ENCODE measurements at regions not wholly inside any gene's neighbourhood (a gene's known extent, or its start where the extent isn't known, plus 50 kb on each side); places are given as distances from the start of the nearest gene placed in this dataset.
A peak's percentile ranks its signal among the peaks of the same experiment; 100 is the strongest.
"Not testable (repeated sequence)": the region's sequence is repeated elsewhere in the genome, so short reads cannot be mapped to it uniquely, and the experiment has no call there.

DNA sequence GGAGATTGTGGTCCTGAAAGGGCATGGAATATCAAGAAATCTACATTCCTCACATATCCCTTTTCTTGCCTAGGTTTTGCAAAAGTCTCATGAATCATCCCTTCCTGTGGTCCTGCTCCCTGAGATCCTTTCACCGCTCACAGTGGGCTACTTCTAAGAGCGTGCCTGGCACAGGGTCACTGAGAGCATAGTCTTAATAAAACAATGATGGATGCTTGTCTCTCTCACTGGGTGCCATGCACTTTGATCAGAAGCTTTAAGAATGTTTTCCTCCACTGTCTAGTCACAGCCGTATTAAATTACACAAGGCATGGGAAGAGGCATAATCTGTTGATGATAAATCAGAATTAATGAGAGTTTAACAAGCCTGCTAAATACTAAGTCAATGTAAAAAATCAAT, 269.7 kb upstream of the ATP10A start:
- no peak for ATAC-seq
- no peaks in the 10 kb centered on the region for H3K36me3 Mint-ChIP-seq
- H3K9me3 Mint-ChIP-seq = no peaks in the 10 kb centered on the region
- DNase-seq (ENCODE audit: low spot score in 2 of 2) = no peak
- no peak overlapping the region for H3K27ac Mint-ChIP-seq

DNA sequence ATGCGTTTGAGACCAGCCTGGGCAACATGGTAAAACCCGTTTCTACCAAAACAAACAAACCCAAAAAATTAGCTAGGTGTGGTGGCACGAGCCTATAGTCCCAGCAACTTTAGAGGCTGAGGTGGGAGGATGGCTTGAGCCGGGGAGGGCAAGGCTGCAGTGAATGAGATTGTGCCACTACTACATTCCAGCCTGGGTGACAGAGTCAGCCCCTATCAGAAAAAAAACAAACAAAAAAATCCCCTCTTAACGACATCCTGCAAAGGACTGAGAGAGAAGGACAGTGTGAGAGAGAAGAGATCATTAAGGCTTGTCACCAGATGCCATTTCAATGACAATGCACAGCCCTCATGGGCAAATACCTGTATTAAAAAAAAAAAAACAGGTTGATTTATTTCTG, 266.7 kb upstream of the ATP10A start:
- DNase-seq (ENCODE audit: low spot score in 2 of 2) (no peak), ATAC-seq (no peak)
- H3K27ac Mint-ChIP-seq = no peak overlapping the region
- H3K9me3 Mint-ChIP-seq = no peaks in the 10 kb centered on the region
- H3K36me3 Mint-ChIP-seq = no peaks in the 10 kb centered on the region

DNA sequence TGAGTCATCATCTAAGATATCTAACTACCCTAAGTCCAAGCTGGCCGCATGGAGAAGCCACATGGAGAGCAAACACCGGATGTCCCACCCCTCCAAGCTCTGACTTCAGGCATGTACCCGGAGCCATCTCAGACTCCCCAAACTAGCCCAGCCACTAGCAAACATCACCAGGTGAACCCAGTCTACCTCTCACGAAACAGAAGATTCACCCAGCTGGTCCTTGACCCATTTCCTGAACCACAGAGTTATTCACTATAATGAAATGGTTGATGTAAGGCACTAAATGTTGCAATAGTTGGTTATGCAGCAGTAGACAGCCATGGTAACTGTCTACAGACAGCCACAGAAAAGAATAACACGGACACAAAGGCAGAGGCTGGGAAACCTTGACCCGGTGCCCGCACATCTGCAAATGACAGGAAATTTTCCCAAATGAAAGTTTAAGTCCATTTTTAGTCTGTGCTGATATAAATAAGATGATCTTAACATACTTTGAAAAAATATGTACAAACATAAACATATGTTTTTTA, 265.5 kb upstream of the ATP10A start:
- ATAC-seq (no peak), DNase-seq (ENCODE audit: low spot score in 2 of 2) (no peak)
- Mint-ChIP-seq H3K9me3 (no peaks in the 10 kb centered on the region), H3K27ac (no peak overlapping the region), H3K36me3 (no peaks in the 10 kb centered on the region)

DNA sequence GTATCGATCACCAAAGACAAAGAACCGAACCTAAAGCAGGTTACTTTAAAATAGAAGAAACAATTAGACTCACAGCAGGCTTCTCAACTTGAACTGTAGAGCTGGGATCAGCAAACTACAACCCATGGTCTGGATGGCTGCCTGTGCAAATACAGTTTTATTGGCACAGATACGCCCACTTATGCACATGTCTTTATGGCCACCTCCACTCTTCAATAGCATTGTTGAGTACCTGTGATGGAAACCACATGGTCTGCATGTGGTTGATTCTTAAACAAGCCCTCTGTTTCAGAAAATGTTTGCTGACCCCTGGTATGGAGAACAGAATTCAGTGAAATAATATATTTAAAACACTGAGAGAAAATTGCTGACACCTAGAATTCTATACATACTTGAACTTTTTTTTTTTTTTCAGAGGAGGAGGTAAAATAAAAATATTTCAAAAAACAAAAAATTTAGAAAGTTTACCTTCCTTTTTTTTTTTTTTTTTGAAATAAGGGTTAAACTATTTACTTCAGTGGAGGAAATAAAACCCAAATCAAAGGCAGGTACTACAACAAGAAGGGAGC, 263.8 kb upstream of the ATP10A start:
- Mint-ChIP-seq H3K9me3 (no peaks in the 10 kb centered on the region), H3K36me3 (no peaks in the 10 kb centered on the region), H3K27ac (no peak overlapping the region)
- no peak for DNase-seq (ENCODE audit: low spot score in 2 of 2)
- ATAC-seq = no peak

DNA sequence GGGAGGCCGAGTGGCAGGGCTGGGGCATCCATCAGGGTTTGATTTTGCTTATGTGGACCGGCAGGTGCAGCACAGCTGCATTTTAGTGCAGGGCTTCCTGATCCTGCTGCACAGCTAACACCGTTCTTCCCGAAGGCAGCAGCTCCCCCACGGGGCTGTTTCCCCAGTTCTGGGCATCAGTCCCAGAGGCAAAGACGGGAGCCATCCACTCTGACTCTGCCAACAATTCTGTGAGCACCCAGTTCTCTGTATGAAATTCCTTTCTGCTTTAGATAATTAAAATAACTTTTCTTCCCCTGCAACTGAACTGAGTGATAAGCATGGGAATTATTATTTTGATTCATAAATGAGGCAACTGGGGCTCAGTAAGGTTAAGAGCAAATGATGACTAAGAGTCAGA, 262.9 kb upstream of the ATP10A start:
- Mint-ChIP-seq H3K9me3 (no peaks in the 10 kb centered on the region), H3K36me3 (no peaks in the 10 kb centered on the region), H3K27ac (no peak overlapping the region)
- no peak for DNase-seq (ENCODE audit: low spot score in 2 of 2)
- ATAC-seq = no peak

DNA sequence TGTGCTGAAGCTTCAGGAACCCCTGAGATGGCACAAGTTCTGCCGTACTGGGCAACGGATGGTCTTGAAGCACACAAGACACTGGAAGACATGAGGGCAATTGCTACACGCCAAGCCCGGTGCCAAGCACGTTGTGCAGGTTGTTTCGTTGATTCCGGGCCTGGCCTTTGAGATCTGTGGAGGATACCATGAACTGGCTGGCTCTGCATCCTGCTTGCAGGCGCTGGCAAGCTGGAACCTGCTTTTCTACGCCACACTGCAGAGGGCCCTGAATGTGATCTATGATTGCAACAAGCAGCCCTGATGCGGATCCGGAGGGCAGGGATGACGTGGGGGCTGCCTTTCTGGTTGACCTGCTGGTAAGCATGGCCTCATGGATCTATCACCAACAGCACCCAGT, 262.5 kb upstream of the ATP10A start:
- H3K36me3 Mint-ChIP-seq = no peaks in the 10 kb centered on the region
- no peak for ATAC-seq
- H3K27ac Mint-ChIP-seq = no peak overlapping the region
- no peaks in the 10 kb centered on the region for H3K9me3 Mint-ChIP-seq
- no peak for DNase-seq (ENCODE audit: low spot score in 2 of 2)

DNA sequence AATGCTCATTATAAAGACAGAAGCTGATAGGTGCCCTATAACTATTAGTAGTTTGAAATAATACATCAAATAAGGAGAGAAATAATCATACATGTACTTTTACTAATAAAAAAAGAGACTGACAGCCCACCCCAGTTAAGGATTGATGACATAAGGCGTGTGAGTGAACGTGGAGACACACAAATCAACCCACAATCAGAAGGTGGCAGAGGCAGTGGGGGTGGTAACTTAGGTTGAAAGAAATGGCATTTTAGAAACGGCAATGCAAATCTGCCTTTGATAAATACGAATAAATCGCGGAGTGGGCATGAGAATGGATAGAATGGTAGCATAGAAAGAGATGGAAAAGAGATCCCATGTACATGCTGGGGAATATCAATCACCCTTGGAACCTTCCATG, 256.2 kb upstream of the ATP10A start:
- Mint-ChIP-seq H3K27ac (peak overlapping the region in 1 of 2 donors; percentile 11), H3K36me3 (no peaks in the 10 kb centered on the region), H3K9me3 (no peaks in the 10 kb centered on the region)
- no peak for ATAC-seq
- no peak for DNase-seq (ENCODE audit: low spot score in 2 of 2)

DNA sequence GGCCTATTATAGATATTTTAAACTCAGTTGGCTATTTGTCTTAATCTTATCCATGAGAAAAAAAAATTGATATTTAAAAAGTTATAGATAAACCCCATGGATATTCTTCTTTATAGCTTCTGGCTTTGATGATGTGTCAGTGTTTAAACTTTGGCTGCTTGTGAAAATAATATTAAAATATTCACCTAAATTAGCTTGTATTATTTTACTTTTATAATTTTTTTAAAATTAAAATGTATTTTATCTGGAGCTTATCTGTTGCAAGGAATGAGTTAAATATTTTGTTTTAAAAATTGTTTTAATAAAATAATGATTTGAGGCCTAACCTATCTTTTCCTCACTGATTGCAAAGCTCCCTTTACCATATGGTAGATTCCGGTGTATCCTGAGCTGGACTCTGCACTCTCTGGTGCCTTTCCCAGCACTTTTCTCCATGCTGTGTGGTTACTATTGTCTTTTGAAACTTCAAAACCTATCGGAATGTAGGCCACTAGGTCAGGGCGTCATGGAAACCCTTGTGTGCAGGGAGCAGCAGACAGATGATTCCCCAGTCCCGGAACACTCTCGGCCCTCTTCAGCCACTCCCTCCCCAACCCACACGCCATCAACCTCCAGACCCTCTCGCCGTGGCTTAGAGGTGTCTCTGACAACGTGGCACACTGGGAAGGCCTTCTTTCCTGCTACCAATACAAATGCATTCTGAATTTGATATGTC, 252.3 kb upstream of the ATP10A start:
- ATAC-seq = no peak
- no peaks in the 10 kb centered on the region for H3K9me3 Mint-ChIP-seq
- no peaks in the 10 kb centered on the region for H3K36me3 Mint-ChIP-seq
- no peak for DNase-seq (ENCODE audit: low spot score in 2 of 2)
- H3K27ac Mint-ChIP-seq = no peak overlapping the region

DNA sequence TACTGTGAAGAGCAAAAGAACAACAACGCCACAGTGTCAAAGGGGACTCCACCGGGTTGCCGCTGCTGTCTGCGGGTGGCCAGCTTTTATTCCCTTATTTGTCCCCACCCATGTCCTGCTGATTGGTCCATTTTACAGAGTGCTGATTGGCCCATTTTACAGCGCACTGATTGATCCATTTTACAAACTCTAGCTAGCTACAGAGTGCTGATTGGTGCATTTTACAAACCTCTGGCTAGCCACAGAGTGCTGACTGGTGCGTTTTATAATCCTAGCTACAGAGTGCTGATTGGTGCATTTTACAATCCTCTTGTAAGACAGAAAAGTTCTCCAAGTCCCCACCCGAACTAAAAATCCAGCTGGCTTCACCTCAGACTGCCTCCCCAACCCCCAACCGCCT, 251.0 kb upstream of the ATP10A start:
- not testable (repeated sequence) for H3K36me3 Mint-ChIP-seq; DNase-seq (ENCODE audit: low spot score in 2 of 2); H3K9me3 Mint-ChIP-seq; ATAC-seq; H3K27ac Mint-ChIP-seq

DNA sequence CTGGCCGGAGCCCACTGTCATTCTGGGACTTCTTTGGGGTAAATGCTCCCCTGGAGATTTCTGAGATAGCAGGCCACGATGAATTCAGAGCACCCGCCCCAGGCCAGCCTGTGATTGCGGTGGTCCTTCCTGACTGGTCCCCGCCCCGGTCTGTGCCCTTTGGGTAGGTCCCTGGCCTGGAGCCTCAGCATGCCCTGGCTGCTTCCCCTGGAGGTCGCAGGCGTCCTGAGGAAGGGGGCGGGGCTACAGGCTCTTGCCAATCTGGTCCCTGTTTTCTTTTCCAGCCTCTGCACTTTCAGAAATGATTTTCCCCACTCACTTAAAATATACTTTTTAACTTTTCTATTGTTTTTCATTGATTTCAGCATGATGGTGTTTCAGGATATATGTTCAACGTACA, 250.2 kb upstream of the ATP10A start:
- H3K9me3 Mint-ChIP-seq = no peaks in the 10 kb centered on the region
- H3K36me3 Mint-ChIP-seq = no peaks in the 10 kb centered on the region
- ATAC-seq (no peak), DNase-seq (ENCODE audit: low spot score in 2 of 2) (no peak)
- H3K27ac Mint-ChIP-seq = no peak overlapping the region

DNA sequence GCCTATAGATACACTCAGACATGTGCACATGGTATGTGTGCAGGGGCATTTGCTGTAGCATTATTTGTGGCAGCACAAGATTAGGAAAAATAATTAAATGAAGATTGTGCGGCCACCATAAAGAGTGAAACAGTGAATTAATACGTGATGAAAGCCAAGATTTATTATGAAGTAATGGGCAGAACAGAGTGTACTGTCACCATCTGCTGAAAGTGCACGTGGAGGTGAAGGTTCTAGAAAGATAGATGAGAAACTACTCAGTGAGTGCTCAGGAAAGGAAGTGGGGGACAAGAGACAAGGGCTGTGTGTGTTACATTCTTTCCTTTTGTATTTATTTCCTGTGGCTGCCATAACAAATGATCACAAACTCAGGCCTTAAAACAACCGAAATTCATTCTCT, 246.1 kb upstream of the ATP10A start:
- DNase-seq (ENCODE audit: low spot score in 2 of 2) = no peak
- Mint-ChIP-seq H3K36me3 (no peaks in the 10 kb centered on the region), H3K27ac (no peak overlapping the region), H3K9me3 (peaks cover 3 to 5% of the 10 kb centered on the region in 2 donors)
- ATAC-seq = no peak

DNA sequence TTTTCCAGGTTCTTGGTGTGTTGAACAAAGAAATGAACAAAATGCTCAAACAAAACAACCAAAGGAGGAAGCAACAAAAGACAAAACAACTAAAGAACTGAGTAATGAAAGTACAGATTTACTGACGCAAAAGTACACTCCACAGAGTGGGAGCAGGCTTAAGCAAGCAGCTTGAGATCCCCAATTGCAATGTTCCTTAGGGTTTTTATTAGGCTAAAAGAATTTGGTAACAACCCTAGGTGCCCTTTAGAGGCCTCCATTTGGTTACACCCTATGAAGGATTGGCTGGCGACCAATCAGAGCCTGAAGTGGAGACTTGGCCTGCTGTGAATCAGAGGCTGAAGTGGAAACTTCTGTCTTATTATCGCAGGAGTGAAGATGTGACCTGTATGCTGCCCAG, 243.4 kb upstream of the ATP10A start:
- no peak for ATAC-seq
- H3K27ac Mint-ChIP-seq = no peak overlapping the region

DNA sequence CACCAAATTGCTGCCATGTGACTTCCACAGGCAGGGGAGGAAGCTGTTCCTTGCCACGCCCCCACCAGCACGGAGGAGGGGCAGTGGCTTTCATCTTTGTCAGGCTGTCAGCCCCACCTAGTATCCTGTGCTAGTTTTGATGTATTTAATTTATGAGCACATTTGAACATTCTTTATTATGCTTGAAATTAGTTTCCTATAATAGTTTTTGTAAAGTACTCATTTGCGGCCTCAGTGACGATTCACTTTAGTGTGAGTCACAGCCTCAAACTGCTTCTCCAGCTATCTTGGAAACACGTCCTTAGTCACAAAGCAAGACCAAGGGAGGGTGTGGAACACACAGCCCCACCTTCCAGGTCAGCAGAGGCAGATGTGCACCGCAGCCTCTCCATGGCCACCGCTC, 239.9 kb upstream of the ATP10A start:
- Mint-ChIP-seq H3K27ac (no peak overlapping the region), H3K9me3 (peaks cover 3 to 5% of the 10 kb centered on the region in 2 donors), H3K36me3 (no peaks in the 10 kb centered on the region)
- DNase-seq (ENCODE audit: low spot score in 2 of 2) = no peak
- ATAC-seq = no peak

More for the DNA sequence above, 243.4 kb upstream of the ATP10A start:
- DNase-seq (ENCODE audit: low spot score in 2 of 2) = no peak
- peaks cover 3 to 5% of the 10 kb centered on the region in 2 donors for H3K9me3 Mint-ChIP-seq
- H3K36me3 Mint-ChIP-seq = no peaks in the 10 kb centered on the region

DNA sequence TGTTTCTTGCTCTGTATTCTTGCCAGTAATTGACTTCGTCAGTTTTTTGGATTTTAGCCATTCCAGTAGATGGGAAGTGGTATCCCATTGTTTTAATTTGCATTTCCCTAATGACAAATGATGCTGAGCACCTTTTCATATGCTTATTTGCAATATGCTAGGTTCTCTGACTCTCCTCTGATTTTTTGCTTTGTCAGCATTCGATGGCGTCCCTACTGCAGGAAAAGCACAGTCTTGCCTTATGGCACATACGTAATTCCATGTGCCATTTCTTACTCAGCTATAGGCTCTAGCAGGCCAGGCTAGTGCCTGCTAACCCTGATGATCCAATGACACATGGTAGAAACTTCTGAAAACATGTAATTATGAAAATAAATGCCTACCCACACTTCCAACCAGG, 239.2 kb upstream of the ATP10A start:
- Mint-ChIP-seq H3K36me3 (no peaks in the 10 kb centered on the region), H3K27ac (no peak overlapping the region), H3K9me3 (peaks cover 3 to 5% of the 10 kb centered on the region in 2 donors)
- no peak for ATAC-seq
- no peak for DNase-seq (ENCODE audit: low spot score in 2 of 2)

DNA sequence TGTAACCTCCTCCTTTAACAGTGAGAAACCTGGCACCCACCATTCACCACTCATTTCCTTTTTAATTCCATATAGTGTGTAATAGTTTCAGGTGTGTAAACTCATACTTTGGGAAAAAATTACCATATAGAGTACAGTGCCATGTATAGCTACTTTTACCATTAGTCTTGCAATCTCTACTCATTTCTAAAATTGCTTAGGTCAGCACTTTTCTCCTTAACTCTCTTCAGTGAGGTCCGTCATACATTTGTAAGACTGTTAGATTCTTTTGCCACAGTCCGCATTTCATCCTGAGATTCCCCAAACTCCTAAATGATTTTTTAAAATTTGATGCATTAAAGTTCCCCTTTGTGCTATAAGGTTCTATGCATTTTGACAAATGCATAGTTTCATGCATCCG, 238.3 kb upstream of the ATP10A start:
- Mint-ChIP-seq H3K27ac (no peak overlapping the region), H3K36me3 (no peaks in the 10 kb centered on the region), H3K9me3 (peaks cover 3 to 5% of the 10 kb centered on the region in 2 donors)
- DNase-seq (ENCODE audit: low spot score in 2 of 2) (no peak), ATAC-seq (no peak)

DNA sequence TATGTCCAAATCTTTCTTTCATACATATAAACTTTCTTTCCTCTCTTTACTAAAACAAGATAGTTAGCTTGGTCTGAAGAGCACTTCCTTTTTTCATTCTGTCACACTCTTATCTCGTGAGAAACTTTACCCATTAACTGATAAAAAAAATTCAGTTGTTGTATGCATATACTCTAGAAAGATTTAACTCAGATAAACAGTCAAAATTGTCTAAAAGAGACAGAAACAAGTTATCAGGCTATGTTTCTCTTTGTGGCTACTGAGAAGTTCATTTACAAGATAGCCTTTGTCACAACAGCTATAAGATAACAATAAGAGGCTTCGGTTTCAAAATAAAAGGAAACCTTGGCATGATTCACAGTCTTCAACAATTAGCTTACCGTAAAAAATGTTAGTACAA, 235.7 kb upstream of the ATP10A start:
- Mint-ChIP-seq H3K36me3 (no peaks in the 10 kb centered on the region), H3K27ac (no peak overlapping the region), H3K9me3 (no peaks in the 10 kb centered on the region)
- ATAC-seq (no peak), DNase-seq (ENCODE audit: low spot score in 2 of 2) (no peak)

DNA sequence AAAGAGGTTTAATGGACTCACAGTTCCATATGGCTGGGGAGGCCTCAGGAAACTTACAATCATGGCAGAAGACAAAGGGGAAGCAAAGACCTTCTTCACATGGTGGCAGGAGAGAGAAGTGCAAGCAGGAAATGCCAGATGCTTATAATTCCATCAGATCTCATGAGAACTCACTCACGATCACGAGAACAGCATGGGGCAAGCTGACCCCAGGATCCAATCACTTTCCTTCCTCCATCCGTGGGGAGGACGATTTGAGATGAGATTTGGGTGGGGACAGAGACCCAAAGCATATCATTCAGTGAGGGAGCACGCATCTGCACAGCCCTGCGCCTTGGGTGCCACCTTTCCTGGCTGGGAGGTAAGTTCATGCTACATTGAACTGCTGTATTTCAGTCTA, 234.1 kb upstream of the ATP10A start:
- no peak for DNase-seq (ENCODE audit: low spot score in 2 of 2)

DNA sequence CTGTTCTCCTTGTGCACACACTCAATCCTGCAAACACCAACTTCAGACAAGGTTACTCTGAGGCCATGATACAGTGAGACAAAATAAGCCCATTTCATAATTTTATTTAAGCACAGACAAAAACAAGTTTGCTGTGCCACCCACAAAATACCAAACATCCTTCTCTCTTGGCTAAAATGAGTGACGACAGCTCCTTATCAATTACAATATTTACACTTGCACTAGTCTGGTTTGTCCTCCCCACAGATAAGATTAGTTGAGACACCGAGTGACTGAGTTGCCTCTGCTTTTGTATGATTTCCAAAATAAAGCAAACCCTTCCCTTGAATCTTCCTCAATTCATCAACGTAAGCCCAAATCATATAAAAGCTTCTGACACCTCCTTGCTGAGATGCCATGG, 233.5 kb upstream of the ATP10A start:
- Mint-ChIP-seq H3K27ac (no peak overlapping the region), H3K36me3 (no peaks in the 10 kb centered on the region), H3K9me3 (no peaks in the 10 kb centered on the region)

More for the DNA sequence above, 234.1 kb upstream of the ATP10A start:
- ATAC-seq = no peak
- Mint-ChIP-seq H3K36me3 (no peaks in the 10 kb centered on the region), H3K9me3 (no peaks in the 10 kb centered on the region), H3K27ac (no peak overlapping the region)

More for the DNA sequence above, 233.5 kb upstream of the ATP10A start:
- ATAC-seq (no peak), DNase-seq (ENCODE audit: low spot score in 2 of 2) (no peak)

Data from activated naive CD4-positive, alpha-beta T cell treated with anti-CD3 and anti-CD28 coated beads, Interleukin-2, amount 50 U/mL, for 72 hours (primary cell).